SK-N-SH (cell line): ENCODE measurements at regions not wholly inside any gene's neighbourhood (a gene's known extent, or its start where the extent isn't known, plus 50 kb on each side); places are given as distances from the start of the nearest gene placed in this dataset.
A peak's percentile ranks its signal among the peaks of the same experiment; 100 is the strongest.

Experiments used
- CTCF ChIA-PET: fragments of 300-600, 350-600 bp; formaldehyde crosslinking; extraction: SDS; loops from one replicate; lab custom pipeline; 2021; lab: Yijun Ruan, JAX
- POLR2A ChIA-PET: fragments of 350-600 bp; sonication (Branson Sonifier 250); formaldehyde crosslinking; extraction: SDS; loops from one replicate; lab custom pipeline; 2020; ENCODE audit warnings: antibody characterized with exemption, inconsistent platforms; lab: Yijun Ruan, JAX
- DNase-seq: peaks from one replicate; pipeline ENCODE4 v3.0.0; 2012
- H2AFZ ChIP-seq: fragments of 200-600 bp; sonication (generic); 2 replicates; pipeline ENCODE4 v1.8.1; 2016; ENCODE audit warnings: antibody characterized with exemption, mild to moderate bottlenecking, low read depth
- H3F3A ChIP-seq: fragments of 200-600 bp; sonication (generic); replicated peaks from 2 replicates; pipeline ENCODE3; 2016; ENCODE audit warnings: antibody characterized with exemption, mild to moderate bottlenecking; ENCODE audit not compliant: insufficient read depth
- H3K27ac ChIP-seq, 2 experiments: fragments of 200-500 bp in 1 of 2; fragments of 200-600 bp in 1 of 2; sonication (Bioruptor generic) in 1 of 2; sonication (generic), shearing (Covaris generic) in 1 of 2; 2 replicates each; pipeline versions ENCODE4 v1.5.1 to v1.6.1; 2014 to 2016; ENCODE audit warnings: low read depth in 2 of 2, inconsistent platforms in 1 of 2, low read length in 1 of 2, mild to moderate bottlenecking in 1 of 2, mixed read lengths in 1 of 2
- H3K27me3 ChIP-seq: fragments of 200-600 bp; sonication (generic), shearing (Covaris generic); 2 replicates; pipeline ENCODE4 v1.6.1; 2016; ENCODE audit warnings: mixed run types; ENCODE audit not compliant: insufficient read depth
- H3K36me3 ChIP-seq, 2 experiments: fragments of 200-500 bp in 1 of 2; fragments of 200-600 bp in 1 of 2; sonication (Bioruptor generic) in 1 of 2; sonication (generic) in 1 of 2; replicated peaks in 1 of 2; 2 replicates each; pipeline versions ENCODE3 to v1.5.1; 2014 to 2016; ENCODE audit warnings: low read length in 1 of 2, mild to moderate bottlenecking in 1 of 2; ENCODE audit not compliant: insufficient read depth in 2 of 2, control insufficient read depth in 1 of 2
- H3K4me1 ChIP-seq, 2 experiments: fragments of 200-500 bp in 1 of 2; fragments of 200-600 bp in 1 of 2; sonication (Bioruptor generic) in 1 of 2; sonication (generic), shearing (Covaris generic) in 1 of 2; 2 replicates each; pipeline versions ENCODE4 v1.5.1 to v1.6.1; 2014 to 2016; ENCODE audit warnings: low read depth in 1 of 2, low read length in 1 of 2, mixed run types in 1 of 2; ENCODE audit not compliant: insufficient read depth in 2 of 2, control insufficient read depth in 1 of 2
- H3K4me2 ChIP-seq: fragments of 200-600 bp; sonication (generic), shearing (Covaris generic); 2 replicates; pipeline ENCODE4 v1.6.1; 2017; ENCODE audit warnings: mixed run types
- H3K4me3 ChIP-seq, 2 experiments: fragments of 200-500 bp in 1 of 2; fragments of 200-600 bp in 1 of 2; sonication (Bioruptor generic) in 1 of 2; sonication (generic), shearing (Covaris generic) in 1 of 2; 2 replicates each; pipeline versions ENCODE4 v1.5.1 to v1.8.1; 2014 to 2016; ENCODE audit warnings: low read depth in 2 of 2, inconsistent platforms in 1 of 2, low read length in 1 of 2, mild to moderate bottlenecking in 1 of 2, mixed read lengths in 1 of 2, moderate library complexity in 1 of 2
- H3K79me2 ChIP-seq: fragments of 200-600 bp; sonication (generic); 2 replicates; pipeline ENCODE4 v1.8.1; 2017; ENCODE audit warnings: mild to moderate bottlenecking; ENCODE audit not compliant: insufficient read depth
- H3K9ac ChIP-seq: fragments of 200-600 bp; sonication (generic); 2 replicates; pipeline ENCODE4 v1.6.1; 2017; ENCODE audit warnings: mixed run types
- H3K9me2 ChIP-seq: fragments of 200-600 bp; sonication (generic); 2 replicates; pipeline ENCODE4 v1.6.1; 2017; ENCODE audit warnings: mixed run types
- H3K9me3 ChIP-seq: fragments of 200-600 bp; sonication (generic); 2 replicates; pipeline ENCODE4 v1.6.1; 2017; ENCODE audit warnings: mixed run types, mild to moderate bottlenecking, moderate library complexity
- H4K20me1 ChIP-seq: fragments of 200-600 bp; sonication (generic); 2 replicates; pipeline ENCODE4 v1.6.1; 2017; ENCODE audit warnings: mild to moderate bottlenecking, mixed run types; ENCODE audit not compliant: insufficient read depth
- ELF1 ChIP-seq: IDR thresholded peaks from 2 replicates; pipeline ENCODE4 v1.4.0; 2012
- EP300 ChIP-seq, 2 experiments: IDR thresholded peaks; 2 replicates each; pipeline versions ENCODE4 v1.4.0 to v1.6.1; 2012; ENCODE audit warnings: borderline replicate concordance in 1 of 2, low read depth in 1 of 2, low read length in 1 of 2
- EZH2phosphoT487 ChIP-seq: fragments of 200-600 bp; sonication (generic); IDR thresholded peaks from 2 replicates; pipeline ENCODE4 v1.6.1; 2017; ENCODE audit warnings: low read depth, mixed run types, mild to moderate bottlenecking, antibody characterized with exemption, moderate library complexity, borderline replicate concordance
- FOSL2 ChIP-seq: IDR thresholded peaks from 2 replicates; pipeline ENCODE4 v1.4.0; 2012; ENCODE audit warnings: low read depth, mild to moderate bottlenecking, moderate library complexity, borderline replicate concordance
- GATA2 ChIP-seq: sonication (generic); formaldehyde crosslinking; IDR thresholded peaks from 2 replicates; pipeline ENCODE4 v1.5.0; 2020; ENCODE audit warnings: mild to moderate bottlenecking, missing genetic modification reagents
- MXI1 ChIP-seq: IDR thresholded peaks from 2 replicates; pipeline ENCODE4 v1.6.1; 2012; ENCODE audit warnings: mild to moderate bottlenecking, low read depth, low read length, improper control_type of control experiment
- NFIC ChIP-seq: IDR thresholded peaks from 2 replicates; pipeline ENCODE4 v1.4.0; 2012; ENCODE audit warnings: borderline replicate concordance
- RAD21 ChIP-seq: IDR thresholded peaks from 2 replicates; pipeline ENCODE4 v1.6.1; 2012; ENCODE audit warnings: mild to moderate bottlenecking, low read length
- RCOR1 ChIP-seq: fragments of 150-350 bp; IDR thresholded peaks from 2 replicates; pipeline ENCODE4 v1.6.1; 2017; ENCODE audit warnings: antibody characterized with exemption, low read length
- RFX5 ChIP-seq: IDR thresholded peaks from 2 replicates; pipeline ENCODE4 v1.6.1; 2012; ENCODE audit warnings: mild to moderate bottlenecking, improper control_type of control experiment, low read length
- RXRA ChIP-seq: IDR thresholded peaks from 2 replicates; pipeline ENCODE4 v1.4.0; 2012; ENCODE audit warnings: low read depth, mild to moderate bottlenecking, borderline replicate concordance
- USF2 ChIP-seq: fragments of 150-350 bp; IDR thresholded peaks from 2 replicates; pipeline ENCODE4 v1.6.1; 2017; ENCODE audit warnings: antibody characterized with exemption, low read length, low read depth, borderline replicate concordance
- YY1 ChIP-seq: IDR thresholded peaks from 2 replicates; pipeline ENCODE4 v1.4.0; 2012; ENCODE audit warnings: low read depth, mild to moderate bottlenecking
- WGBS: methylation state at CpG from one replicate; pipeline ENCODE4 v1.1.6; 2017; ENCODE audit warnings: low lambda C conversion rate; 5-methylcytosine and 5-hydroxymethylcytosine counted together
- TF ChIP-seq, protein P1 (sequence below): IDR thresholded peaks from 2 replicates; pipeline ENCODE4 v1.4.0; 2012; ENCODE audit warnings: low read depth, borderline replicate concordance
- TF ChIP-seq, protein P2 (sequence below): IDR thresholded peaks from 2 replicates; pipeline ENCODE4; 2012
- TF ChIP-seq, protein P3 (sequence below): IDR thresholded peaks from 2 replicates; pipeline ENCODE4 v1.4.0; 2012; ENCODE audit warnings: low read depth

GRCh38 chr1:209527372-209527771, 56.1 kb upstream of the CAMK1G start (continued):
- TF ChIP-seq, protein P1, sequence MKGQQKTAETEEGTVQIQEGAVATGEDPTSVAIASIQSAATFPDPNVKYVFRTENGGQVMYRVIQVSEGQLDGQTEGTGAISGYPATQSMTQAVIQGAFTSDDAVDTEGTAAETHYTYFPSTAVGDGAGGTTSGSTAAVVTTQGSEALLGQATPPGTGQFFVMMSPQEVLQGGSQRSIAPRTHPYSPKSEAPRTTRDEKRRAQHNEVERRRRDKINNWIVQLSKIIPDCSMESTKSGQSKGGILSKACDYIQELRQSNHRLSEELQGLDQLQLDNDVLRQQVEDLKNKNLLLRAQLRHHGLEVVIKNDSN = no peak
- TF ChIP-seq RAD21 (no peak), MXI1 (no peak), USF2 (no peak), RCOR1 (no peak)
- TF ChIP-seq, protein P2, sequence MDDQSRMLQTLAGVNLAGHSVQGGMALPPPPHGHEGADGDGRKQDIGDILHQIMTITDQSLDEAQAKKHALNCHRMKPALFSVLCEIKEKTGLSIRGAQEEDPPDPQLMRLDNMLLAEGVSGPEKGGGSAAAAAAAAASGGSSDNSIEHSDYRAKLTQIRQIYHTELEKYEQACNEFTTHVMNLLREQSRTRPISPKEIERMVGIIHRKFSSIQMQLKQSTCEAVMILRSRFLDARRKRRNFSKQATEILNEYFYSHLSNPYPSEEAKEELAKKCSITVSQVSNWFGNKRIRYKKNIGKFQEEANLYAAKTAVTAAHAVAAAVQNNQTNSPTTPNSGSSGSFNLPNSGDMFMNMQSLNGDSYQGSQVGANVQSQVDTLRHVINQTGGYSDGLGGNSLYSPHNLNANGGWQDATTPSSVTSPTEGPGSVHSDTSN = peak; percentile 80

DNA sequence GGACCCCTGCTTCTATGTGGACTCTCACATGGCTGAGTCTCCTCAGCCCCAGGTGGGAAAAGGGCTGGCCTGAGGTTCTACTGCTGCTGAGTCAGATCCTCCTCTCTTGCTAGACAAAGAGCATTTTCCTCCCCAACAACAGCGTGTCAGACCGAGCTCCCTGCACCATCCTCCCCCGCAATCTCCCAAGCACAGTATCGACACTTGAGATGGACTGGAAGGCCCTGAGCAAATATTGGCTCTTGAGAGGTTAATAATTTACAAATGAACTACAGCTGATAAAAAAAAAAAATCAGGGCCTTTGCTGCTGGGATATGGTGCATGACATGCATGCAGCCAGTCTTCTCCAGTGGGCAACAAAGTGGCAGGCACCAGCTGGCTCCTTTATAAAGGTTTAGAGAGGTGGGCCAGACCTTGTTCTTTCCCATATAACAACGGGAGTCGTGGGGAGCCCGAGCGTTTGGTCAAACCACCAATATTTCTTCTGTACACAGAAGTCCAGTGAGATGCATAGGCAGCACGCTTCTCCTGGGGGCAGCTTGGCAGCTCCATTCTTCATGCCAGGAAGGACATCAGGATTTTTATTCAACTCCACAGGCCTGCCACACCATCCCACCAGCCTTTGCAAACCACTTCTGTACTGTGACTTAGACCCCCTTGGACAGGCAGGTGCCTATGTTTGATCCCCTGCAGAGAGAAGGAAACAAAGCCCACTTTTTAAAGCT, 55.4 kb upstream of the CAMK1G start:
- no peaks in the 10 kb centered on the region for H3K27me3 ChIP-seq
- ChIA-PET CTCF (no interaction called here), POLR2A (no interaction called here)
- H2AFZ ChIP-seq = no peak overlapping the region; the same call in 1 of the 2 replicates
- H3K4me2 ChIP-seq = 0 out of 2 replicates have a peak overlapping the region, but pooled peaks have one; percentile 2
- no peaks in the 10 kb centered on the region for H3K9me3 ChIP-seq
- no peaks in the 10 kb centered on the region for H3K9me2 ChIP-seq
- no peak overlapping the region for H3K4me3 ChIP-seq
- peaks cover 15% of the 10 kb centered on the region for H3F3A ChIP-seq
- 77% methylated on average over 9 of the region's 9 CpGs for WGBS
- no peaks in the 10 kb centered on the region; a peak in 1 of 4 replicates for H3K4me1 ChIP-seq
- H3K27ac ChIP-seq = peak overlapping the region in 1 of 2 experiments; percentile 76; a peak in 2 of 4 replicates
- no peak for DNase-seq
- H3K9ac ChIP-seq = peak overlapping the region; percentile 29; the same call in 1 of the 2 replicates
- H4K20me1 ChIP-seq = no peaks in the 10 kb centered on the region
- no peak for TF ChIP-seq ELF1
- TF ChIP-seq, protein P2 = 0 out of 2 replicates have a peak, but pooled peaks have one; percentile 9
- TF ChIP-seq, protein P3, sequence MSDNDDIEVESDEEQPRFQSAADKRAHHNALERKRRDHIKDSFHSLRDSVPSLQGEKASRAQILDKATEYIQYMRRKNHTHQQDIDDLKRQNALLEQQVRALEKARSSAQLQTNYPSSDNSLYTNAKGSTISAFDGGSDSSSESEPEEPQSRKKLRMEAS = peak; percentile 22; the same call in 1 of the 2 replicates
- TF ChIP-seq YY1 = no peak
- no peaks in the 10 kb centered on the region for H3K79me2 ChIP-seq
- H3K36me3 ChIP-seq = no peaks in the 10 kb centered on the region

GRCh38 chr1:209529233-209529632, 54.3 kb upstream of the CAMK1G start:
- H4K20me1 ChIP-seq = no peaks in the 10 kb centered on the region
- no peaks in the 10 kb centered on the region for H3K79me2 ChIP-seq
- no peaks in the 10 kb centered on the region for H3K36me3 ChIP-seq
- H3K9me2 ChIP-seq = no peaks in the 10 kb centered on the region
- 77% methylated on average over 3 of the region's 3 CpGs for WGBS
- H3K27me3 ChIP-seq = no peaks in the 10 kb centered on the region
- H3K4me2 ChIP-seq = no peak overlapping the region
- no peaks in the 10 kb centered on the region for H3K9me3 ChIP-seq
- no peak overlapping the region for H3K9ac ChIP-seq
- DNase-seq = no peak
- TF ChIP-seq EP300 (IDR thresholded peaks at IDR 0.05; ENCODE audit: borderline replicate concordance in 1 of 2, low read depth in 1 of 2, low read length in 1 of 2) (no peak), ELF1 (no peak), RAD21 (no peak), GATA2 (CRISPR knock-in tag) (no peak), RFX5 (no peak), NFIC (no peak), FOSL2 (no peak), RXRA (no peak), EZH2phosphoT487 (no peak)
- TF ChIP-seq, protein P1 = no peak
- ChIA-PET CTCF (no interaction called here), POLR2A (no interaction called here)
- no peaks in the 10 kb centered on the region; a peak in 1 of 4 replicates for H3K4me1 ChIP-seq
- no peak overlapping the region for H2AFZ ChIP-seq
- no peak overlapping the region for H3K27ac ChIP-seq
- H3F3A ChIP-seq = peaks cover 15% of the 10 kb centered on the region
- H3K4me3 ChIP-seq = no peak overlapping the region
